ENCODE measurements at regions not wholly inside any gene's neighbourhood (a gene's known extent, or its start where the extent isn't known, plus 50 kb on each side); places are given as distances from the start of the nearest gene placed in this dataset.

GRCh38 chr18:78455386-78455785 lies 524.2 kb upstream of the SALL3 start:
- FAIRE-seq (no peak), ATAC-seq (no peak), DNase-seq (ENCODE audit: low spot score) (no peak)
- TF ChIP-seq SYNCRIP (IDR thresholded peaks at IDR 0.05; ENCODE audit: insufficient read depth, low read depth, low read length) (no peak), GABPB1 (CRISPR knock-in tag; IDR thresholded peaks at IDR 0.05) (no peak), E2F1 (CRISPR knock-in tag; IDR thresholded peaks at IDR 0.05) (no peak), FIP1L1 (IDR thresholded peaks at IDR 0.05; ENCODE audit: borderline replicate concordance, insufficient read depth, low read depth, low read length) (no peak), SMYD3 (CRISPR knock-in tag; IDR thresholded peaks at IDR 0.05) (no peak), HBP1 (CRISPR knock-in tag; IDR thresholded peaks at IDR 0.05; ENCODE audit: low read depth) (no peak), ZNF501 (CRISPR knock-in tag; IDR thresholded peaks at IDR 0.05) (no peak), ZNF350 (CRISPR knock-in tag; IDR thresholded peaks at IDR 0.05; ENCODE audit: borderline replicate concordance, low read depth) (no peak), ZMYM2 (CRISPR knock-in tag; IDR thresholded peaks at IDR 0.05) (no peak), ZNF329 (CRISPR knock-in tag; IDR thresholded peaks at IDR 0.05; ENCODE audit: low read depth) (no peak), ZEB1 (IDR thresholded peaks at IDR 0.05; ENCODE audit: insufficient replicate concordance, low read depth) (no peak), KLF6 (CRISPR knock-in tag; IDR thresholded peaks at IDR 0.05) (no peak), NAIF1 (CRISPR knock-in tag; IDR thresholded peaks at IDR 0.05; ENCODE audit: borderline replicate concordance) (no peak), BRF2 (CRISPR knock-in tag; IDR thresholded peaks at IDR 0.05) (no peak), ZNF264 (CRISPR knock-in tag; IDR thresholded peaks at IDR 0.05) (no peak), ZNF256 (CRISPR knock-in tag; conservative IDR thresholded peaks at IDR 0.05) (no peak), FOXK2 (IDR thresholded peaks at IDR 0.05) (no peak), ISL2 (CRISPR knock-in tag; IDR thresholded peaks at IDR 0.05) (no peak), REST (IDR thresholded peaks at IDR 0.05; ENCODE audit: borderline replicate concordance in 1 of 2, low read depth in 1 of 2, low read length in 2 of 2) (no peak)
- H3K36me3 ChIP-seq (replicated peaks in 1 of 2; ENCODE audit: control insufficient read depth in 1 of 2, insufficient read depth in 2 of 2, low read length in 2 of 2): no peaks in the 10 kb centered on the region
- BruUV-seq (replicated peaks): no TSS peak
- no peak overlapping the region for H2AFZ ChIP-seq (ENCODE audit: low read length)
- H3K4me2 ChIP-seq (ENCODE audit: low read depth, low read length): no peak overlapping the region
- POLR2A ChIA-PET: no interaction called here
- no peak overlapping the region for H3K9ac ChIP-seq (ENCODE audit: insufficient read depth, low read depth, low read length)
- CTCF ChIA-PET (ENCODE audit: low intra/inter-chr PET ratio, low total read pairs): no interaction called here
- no peaks in the 10 kb centered on the region for H3K79me2 ChIP-seq (ENCODE audit: insufficient read depth, low read length)
- H3K27ac ChIP-seq (ENCODE audit: extremely low read length, insufficient read depth, low read length): no peak overlapping the region
- no peak overlapping the region for H3K4me3 ChIP-seq (replicated peaks in 1 of 3; ENCODE audit: insufficient read depth in 1 of 3, low read depth in 2 of 3, low read length in 3 of 3)
- peaks cover 0 to 14% of the 10 kb centered on the region in 2 experiments; a peak in 2 of 5 replicates for H3K27me3 ChIP-seq (ENCODE audit: control insufficient read depth in 1 of 2, insufficient read depth in 2 of 2, low read length in 2 of 2)
- no peaks in the 10 kb centered on the region for H3K4me1 ChIP-seq (ENCODE audit: insufficient read depth, low read length)
- H3K9me3 ChIP-seq (ENCODE audit: low read length): no peaks in the 10 kb centered on the region
- in situ Hi-C loops (cut with HindIII; ENCODE audit: extremely low pct_ligation_motif_present, low pct_unique_long_range_greater_than_20kb): no loop called here
- WGBS (ENCODE audit: low lambda C conversion rate): 4% methylated on average over 5 of the region's 5 CpGs
- intact Hi-C loops (cut with micrococcal nuclease; ENCODE audit: unreplicated experiment): no loop called here
- no peaks in the 10 kb centered on the region for H4K20me1 ChIP-seq (ENCODE audit: insufficient read depth, low read length)

All from HepG2 (cell line).